Upper lobe of left lung (tissue), 4 donors: ENCODE measurements at regions not wholly inside any gene's neighbourhood (a gene's known extent, or its start where the extent isn't known, plus 50 kb on each side); places are given as distances from the start of the nearest gene placed in this dataset.
A peak's percentile ranks its signal among the peaks of the same experiment; 100 is the strongest.

ENCODE experiments used
- CTCF ChIP-seq, 6 experiments: fragments of 450-650 bp in 4 of 6; fragments of 200-600 bp in 2 of 6; sonication (generic) in 2 of 6; IDR thresholded peaks; one replicate each; pipeline ENCODE4 v1.5.1; 2016 to 2019; ENCODE audit warnings: antibody characterized with exemption in 6 of 6
- POLR2A ChIP-seq, 4 donors: fragments of 450-650 bp; IDR thresholded peaks; one replicate each; pipeline ENCODE4 v1.5.1; 2016 to 2017; ENCODE audit warnings: antibody characterized with exemption in 4 of 4, mild to moderate bottlenecking in 2 of 4
- POLR2AphosphoS5 ChIP-seq, 2 donors: sonication (generic); formaldehyde crosslinking; IDR thresholded peaks; one replicate each; pipeline ENCODE4 v1.5.1; 2017; ENCODE audit warnings: antibody characterized with exemption in 2 of 2

GRCh38 chr1:234676103-234676594 is 66.2 kb upstream of the IRF2BP2 start:
- TF ChIP-seq POLR2A (IDR thresholded peaks at IDR 0.05), result peak in 1 of 4 donors; percentile 66
- no peak for TF ChIP-seq CTCF (IDR thresholded peaks at IDR 0.05)
- TF ChIP-seq POLR2AphosphoS5 (IDR thresholded peaks at IDR 0.05), result peak in 1 of 2 donors; percentile 28
